GM21360 (cell line): ENCODE measurements at regions not wholly inside any gene's neighbourhood (a gene's known extent, or its start where the extent isn't known, plus 50 kb on each side); places are given as distances from the start of the nearest gene placed in this dataset.

ENCODE experiments used
- ATAC-seq: cut with Tn5 transposase; IDR thresholded peaks from one replicate; pipeline ENCODE4 v1.9.1; 2021; ENCODE audit warnings: mild to moderate bottlenecking, moderate library complexity; ENCODE audit not compliant: unreplicated experiment

DNA sequence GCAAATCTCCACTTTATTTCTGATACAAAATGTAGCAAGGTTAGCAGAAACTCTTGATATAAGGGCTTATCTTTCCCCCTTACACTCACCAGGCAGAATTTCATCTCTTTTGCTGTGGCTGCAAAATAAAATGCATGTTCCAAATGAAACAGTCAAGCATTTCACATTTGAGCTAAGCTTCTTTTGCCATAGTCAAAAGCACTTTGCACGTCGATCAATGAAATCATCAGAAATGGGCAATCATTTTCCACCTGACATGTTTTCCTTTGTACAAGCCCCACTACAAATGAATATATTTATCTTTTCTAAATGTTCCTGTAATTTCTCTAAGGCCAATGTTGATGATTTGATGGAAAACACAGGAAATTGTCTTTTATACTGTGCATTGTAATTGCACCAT, 178.4 kb downstream of the ANKRD50 start:
- no peak for ATAC-seq

DNA sequence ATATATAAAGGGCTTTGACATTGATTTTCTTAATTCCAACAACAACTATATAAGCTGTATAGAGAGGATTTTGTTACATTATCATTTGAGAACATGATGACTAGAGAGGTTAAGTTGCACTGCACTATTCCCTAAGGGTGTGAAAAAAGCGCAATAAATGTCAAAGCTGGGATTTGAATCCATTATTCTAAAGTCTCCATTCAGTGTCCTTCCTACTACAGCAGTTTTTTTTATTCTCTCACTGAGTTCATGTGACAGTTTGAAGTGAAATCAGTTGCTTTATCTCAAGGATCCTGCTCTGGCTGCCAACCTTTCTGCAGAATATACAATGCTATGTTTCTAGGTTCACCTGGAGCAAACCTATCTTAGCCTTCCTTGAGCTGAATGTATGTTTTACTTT, 177.5 kb downstream of the ANKRD50 start:
- ATAC-seq = no peak

DNA sequence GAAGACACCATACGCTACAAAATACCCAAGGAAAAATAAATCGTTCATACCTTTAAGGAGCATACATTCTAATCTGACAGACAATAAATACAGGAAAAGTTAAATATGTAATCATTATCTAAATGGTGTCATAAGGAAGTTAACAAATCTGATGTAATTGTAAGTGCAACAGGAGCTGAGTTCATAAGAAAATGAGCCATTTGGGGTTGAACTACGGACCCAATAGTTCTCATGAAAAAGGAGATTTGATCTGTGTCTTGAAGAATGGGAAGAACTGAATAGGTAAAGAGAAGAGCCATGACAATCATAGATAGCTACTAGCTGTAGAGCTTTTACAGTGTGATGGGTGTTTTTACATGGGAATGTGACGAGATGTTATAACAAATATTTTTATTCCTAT, 175.6 kb downstream of the ANKRD50 start:
- ATAC-seq = no peak

DNA sequence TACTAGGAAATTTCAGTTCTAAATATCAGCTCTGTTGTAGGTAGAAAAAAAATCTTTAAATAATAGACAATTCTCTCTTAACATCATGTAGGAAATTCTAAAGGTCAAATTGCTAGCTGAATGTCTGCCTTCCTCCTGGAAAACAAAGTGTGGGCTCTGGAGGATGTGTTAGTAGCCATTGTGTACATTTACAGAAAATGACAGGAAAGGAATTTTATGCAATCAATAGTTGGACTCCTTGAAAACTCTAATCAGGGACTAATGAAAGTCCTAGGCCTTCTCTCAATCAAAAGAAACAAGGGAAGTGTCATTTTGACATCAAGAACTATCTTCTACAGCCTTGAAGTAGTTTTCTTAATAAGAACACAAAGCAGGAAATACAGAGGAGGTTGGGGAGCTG, 174.6 kb downstream of the ANKRD50 start:
- no peak for ATAC-seq

DNA sequence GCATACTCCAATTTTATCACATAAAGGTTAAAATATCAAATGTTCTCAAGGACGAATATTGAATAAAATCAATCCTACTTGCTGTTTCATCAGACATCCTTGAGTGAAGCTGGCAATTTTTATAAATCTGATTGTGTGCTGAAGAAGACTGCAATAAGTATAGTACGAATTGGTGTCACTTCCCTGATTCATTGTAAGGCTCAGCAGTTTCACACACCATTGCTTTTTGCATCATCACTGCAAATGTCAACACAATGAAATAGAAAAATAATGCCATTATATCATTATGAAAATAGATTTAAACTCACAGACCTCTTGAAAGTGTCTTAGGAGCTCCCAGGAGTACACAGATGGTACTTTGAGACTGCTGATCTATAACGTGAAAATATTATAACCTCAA, 172.5 kb downstream of the ANKRD50 start:
- no peak for ATAC-seq

DNA sequence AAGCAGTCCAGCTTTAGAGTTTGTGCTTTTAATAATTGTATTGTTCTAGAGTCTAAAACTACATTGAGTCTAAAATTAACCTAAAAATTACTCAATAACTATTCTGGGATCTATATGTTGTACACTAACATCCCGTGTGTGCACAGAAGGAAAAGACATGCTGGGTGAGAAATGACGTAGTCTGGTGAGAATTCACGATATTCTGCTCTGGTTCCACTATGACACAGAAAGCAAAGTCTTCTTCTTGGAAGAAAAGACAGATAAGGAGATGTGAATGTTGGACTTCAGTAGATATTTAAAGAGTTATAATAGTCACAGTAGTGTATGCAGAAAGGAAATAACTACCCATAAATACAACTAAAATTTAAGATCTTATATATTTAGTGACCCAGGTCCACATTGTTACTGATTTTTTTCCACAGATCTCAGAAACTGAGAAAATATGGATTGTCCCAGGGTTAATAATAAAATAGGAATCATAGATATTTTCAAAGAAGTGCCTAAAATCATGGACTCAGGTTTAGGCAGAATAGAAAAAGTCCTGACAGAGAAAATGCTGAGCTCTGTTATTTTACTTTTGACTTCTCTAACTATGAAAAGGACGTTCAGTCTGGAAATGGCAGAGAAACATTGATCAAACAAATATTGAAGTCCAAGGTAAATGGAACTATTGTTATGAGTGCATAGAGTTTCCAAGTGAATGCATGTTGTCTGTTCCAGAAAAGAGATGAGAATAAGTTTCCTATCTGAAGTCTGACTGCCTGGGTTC, 170.7 kb downstream of the ANKRD50 start:
- no peak for ATAC-seq

DNA sequence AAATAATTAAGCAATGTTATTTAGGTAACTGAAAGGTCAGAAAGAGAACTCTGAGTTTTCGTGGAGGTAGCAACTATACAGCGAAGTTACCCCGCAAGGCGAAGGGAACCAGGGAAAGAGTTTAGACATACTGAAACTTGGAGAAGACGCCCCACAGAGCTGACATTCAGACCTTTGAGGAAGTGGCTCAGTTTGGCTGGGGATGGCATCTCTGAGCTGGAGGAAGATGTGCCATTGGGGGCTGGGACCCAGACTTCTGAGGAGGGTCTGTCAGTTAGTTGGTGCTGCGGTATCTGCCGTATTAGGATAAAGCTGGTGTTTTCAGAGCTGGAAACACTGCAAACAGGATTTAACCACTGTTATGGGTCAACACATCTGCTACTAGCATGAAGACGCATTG, 156.6 kb downstream of the ANKRD50 start:
- no peak for ATAC-seq

DNA sequence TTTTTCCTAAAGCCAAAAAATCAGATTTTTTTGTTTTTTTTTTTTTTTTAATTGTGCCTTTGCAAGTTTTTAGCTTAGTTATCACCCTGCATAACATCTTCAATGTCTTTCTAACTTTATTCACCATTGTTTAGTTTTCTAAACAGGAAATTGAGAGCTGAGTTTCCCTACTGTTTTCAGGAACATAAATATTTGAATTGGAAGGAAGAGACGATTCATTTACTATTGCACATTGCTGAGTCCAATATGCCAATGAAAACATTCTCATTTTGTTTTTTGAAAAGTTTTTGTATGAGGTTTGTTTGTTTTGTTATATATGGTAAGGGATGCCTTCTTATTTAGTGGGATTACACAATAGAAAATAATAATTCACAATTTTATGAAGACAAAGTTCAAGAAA, 148.4 kb downstream of the ANKRD50 start:
- ATAC-seq = no peak

DNA sequence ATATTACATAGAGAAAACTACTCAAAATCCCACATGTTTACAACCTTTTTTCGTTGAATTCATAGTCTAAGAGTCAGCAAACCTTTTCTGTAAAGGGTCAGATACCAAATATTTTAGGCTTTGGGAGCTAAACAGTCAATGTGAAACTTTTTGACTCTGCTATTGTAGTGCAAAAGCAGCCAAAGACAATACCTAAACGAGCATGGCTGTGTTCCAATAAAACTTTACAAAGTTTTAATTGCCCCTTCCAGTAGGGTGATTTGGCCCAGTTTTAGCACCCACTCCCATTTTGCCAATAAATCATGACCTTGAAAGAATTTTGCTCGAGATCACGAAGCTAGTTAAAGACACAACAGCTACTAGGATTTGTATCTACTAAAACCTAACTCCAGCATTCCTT, 147.2 kb downstream of the ANKRD50 start:
- ATAC-seq = no peak

DNA sequence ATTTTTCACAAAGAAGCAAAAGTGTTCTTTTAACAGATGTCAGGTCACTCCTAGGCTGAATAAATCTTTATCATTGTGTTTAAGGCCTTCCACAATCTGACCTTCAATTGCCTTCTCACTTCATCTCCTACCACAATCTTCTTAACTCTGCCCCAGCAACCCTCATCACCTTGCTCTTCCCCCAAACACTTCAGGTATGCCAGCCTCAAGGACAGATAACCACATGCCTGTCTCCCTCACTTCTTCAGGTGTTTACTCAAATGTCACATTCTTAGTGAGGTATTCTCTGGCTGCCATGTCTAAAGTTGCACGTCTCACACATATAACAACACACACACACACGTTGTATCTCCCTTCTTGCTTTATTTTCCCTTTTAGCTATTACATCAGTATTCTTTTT, 146.5 kb downstream of the ANKRD50 start:
- ATAC-seq = no peak

DNA sequence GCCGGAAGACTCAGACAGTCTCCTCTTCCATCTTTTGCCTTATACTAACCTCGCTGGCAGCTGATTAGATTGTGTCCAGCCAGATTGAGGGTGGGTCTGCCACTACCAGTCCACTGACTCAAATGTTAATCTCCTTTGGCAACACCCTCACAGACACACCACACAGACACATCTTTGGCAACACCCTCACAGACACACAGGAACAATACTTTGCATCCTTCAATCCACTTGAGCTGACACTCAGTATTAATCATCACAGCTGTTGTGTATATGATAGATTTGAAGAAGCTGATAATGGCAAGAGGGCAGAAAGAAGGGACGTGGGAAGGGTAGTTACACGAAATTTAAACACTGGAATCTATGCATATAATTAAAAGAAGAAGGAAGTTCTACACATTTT, 139.5 kb downstream of the ANKRD50 start:
- no peak for ATAC-seq

DNA sequence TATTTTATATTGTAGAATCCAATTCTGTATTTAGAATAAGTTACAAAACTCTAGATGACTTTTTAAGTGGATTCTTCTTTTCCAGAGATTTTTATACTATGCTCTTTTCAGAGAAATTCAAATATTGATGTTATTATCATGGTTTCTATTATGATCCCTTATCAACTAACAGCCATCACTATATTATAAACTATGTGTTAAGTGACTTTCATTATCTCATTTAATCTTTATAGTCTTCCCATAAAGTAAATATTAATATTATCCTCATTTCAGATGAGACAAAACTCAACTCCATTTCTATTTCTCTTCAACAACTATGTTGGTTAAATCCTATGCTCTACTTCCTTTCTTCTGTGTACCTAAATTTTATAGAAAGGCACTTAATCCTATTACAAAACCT, 132.6 kb downstream of the ANKRD50 start:
- ATAC-seq = no peak

DNA sequence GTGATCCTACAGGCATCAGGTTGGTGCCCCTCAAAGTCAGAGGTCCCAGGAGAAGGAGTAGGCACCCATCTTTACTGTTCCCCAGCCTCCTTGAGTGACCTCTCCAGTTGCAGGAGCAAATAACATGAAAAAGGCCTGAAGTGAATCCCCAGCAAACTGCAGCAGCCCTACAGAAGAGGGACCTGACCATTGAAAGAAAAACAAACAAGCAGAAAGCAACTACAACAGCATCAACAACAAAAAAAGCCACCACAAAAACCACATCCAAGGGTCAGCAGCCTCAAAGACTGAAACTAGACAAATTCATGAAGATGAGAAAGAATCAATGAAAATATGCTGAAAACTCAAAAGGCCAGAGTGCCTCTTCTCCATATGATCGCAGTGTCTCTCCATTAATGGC, 128.7 kb downstream of the ANKRD50 start:
- ATAC-seq = no peak

DNA sequence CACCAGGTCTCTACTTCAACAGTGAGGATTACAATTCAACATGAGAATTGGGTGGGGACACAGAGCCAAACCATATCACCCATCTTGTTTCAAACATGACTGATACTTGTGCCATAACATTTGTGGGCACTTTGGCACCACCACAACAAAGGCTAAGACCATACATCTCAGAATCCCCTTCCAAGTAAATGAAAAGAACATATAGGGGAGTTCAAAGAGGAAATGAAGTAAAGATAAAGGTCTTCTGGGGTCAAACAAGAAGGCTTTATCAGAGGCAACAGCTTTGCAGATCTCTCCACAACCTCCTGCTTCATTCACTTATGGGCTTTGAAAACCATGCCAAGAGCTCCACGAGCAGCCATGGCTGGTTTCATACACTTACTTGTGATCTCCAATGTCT, 122.7 kb downstream of the ANKRD50 start:
- no peak for ATAC-seq

DNA sequence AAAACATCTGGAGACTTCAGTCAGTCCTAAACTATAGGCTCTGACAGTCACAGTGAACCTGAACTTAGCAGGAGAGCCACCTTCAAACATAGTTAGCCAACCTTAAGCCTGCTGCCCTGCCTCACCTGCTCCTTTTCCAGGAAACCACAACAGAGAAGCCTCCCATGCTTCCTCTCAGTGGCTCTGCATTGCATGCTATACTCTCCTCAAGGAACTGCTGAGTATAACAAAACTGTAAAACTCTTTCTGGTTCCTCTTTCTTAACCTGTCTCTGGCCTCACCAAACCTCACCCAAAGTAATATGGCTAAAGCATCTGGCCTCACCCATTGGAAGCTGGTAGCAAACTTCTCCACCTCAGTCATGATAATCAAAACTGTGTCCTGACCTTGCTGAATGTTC, 122.1 kb downstream of the ANKRD50 start:
- ATAC-seq = no peak

DNA sequence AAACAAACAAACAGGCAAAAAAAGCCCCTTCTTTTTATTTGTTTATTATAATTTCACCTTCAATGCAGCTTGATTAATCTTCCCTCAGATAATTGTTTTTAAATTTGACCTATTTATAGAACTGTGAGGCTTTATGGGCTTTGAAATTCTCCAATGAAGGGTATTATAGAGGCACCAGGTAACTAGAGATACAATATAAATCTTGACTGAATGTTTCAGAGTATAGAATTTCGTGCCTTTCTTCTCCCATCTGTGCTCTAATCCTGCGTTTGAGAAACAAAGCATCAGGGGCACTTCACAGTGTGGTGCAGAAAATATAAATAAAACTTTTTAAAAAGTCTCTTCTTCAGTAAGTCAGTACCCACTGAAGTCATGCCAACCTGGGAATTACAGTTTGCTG, 120.9 kb downstream of the ANKRD50 start:
- ATAC-seq = no peak

DNA sequence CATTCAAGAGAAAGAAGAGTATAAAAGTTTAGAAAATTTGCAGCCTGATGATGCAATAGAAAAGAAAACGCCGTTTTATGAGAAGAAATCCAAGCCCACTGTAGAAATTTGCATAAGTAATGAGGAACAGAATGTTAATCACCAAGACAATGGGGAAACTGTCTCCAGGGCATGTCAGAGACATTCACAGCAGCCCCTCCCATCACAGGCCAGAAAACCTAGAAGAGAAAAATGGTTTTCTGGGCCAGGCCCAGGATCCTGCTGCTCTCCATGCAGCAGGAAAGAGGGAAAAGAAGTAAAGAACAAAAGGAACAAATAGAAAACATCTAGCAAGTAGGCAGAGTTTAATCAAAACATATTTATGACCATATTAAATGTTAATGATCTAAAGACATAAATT, 119.0 kb downstream of the ANKRD50 start:
- ATAC-seq = no peak

DNA sequence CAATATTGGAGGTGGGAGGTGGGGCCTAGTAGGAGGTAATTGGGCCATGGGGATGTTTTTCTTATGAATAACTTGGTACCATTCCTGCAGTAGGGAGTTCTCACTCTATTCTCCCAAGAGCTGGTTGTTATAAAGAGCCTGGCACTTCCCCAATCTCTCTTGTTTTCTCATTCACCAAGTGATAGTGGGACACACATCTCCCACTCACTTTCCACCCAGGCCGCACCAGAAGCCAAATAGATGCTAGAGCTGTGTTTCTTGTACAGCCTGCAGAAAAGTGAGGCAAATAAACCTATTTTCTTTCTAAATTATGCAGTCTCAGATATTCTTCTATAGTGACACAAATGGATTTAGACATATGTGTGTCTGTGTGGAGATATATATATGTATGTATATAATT, 117.6 kb downstream of the ANKRD50 start:
- no peak for ATAC-seq

DNA sequence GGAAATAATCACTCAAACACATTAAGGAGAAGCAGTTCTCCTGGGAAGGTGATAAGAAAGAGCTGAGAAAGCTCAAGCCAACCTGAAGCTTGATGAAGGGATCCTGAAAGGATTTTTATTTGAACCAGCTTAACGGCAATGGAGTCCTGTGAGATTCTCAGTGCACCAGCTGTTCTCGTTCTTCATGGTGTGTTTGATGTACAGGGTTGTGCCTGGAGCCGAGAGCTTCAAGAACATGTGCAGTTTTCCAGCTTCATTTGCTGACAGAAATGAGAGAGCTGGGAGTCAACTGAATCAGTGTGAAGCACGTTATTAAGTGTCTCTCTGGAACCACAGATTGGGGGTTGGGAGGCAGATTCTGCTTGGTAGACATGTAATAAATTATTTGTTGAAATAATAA, 115.7 kb downstream of the ANKRD50 start:
- ATAC-seq = no peak

DNA sequence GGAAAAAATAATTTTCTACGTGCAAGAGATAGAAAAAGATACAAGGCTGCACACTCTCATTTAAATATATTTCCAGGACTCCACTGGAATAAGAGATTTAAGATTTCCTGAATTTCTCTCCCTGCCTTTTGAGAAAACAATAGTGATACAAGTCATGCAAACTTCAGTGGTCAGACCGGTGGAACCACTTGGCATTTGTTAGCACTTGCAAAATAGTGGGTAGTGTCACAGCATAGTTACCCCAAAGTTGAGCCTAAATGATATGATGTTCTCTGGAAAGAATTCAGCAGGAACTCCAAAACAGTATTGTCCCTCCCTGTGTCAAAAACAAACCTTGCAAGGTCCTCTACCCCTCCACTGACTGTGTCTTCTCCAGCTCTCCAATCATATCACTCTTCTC, 102.3 kb downstream of the ANKRD50 start:
- no peak for ATAC-seq
